ENCODE measurements at regions not wholly inside any gene's neighbourhood (a gene's known extent, or its start where the extent isn't known, plus 50 kb on each side); places are given as distances from the start of the nearest gene placed in this dataset.
"Not testable (repeated sequence)": the region's sequence is repeated elsewhere in the genome, so short reads cannot be mapped to it uniquely, and the experiment has no call there.

GRCh38 chr6:125639466-125640020 is 109.9 kb upstream of the HEY2 start:
- Histone ChIP-seq H4K5ac (ENCODE audit: low read length) (peak overlapping the region; percentile 74), H3K27me3 (ENCODE audit: insufficient read depth, low read length, poor library complexity) (no peaks in the 10 kb centered on the region), H3K4me3 (ENCODE audit: low read length) (no peak overlapping the region), H2BK5ac (ENCODE audit: low read length) (no peak overlapping the region), H2BK120ac (ENCODE audit: low read depth, low read length) (no peak overlapping the region), H3K56ac (ENCODE audit: low read length) (no peak overlapping the region), H3K36me3 (ENCODE audit: control insufficient read depth, insufficient read depth, low read length) (no peaks in the 10 kb centered on the region), H2AK5ac (ENCODE audit: low read length) (no peak overlapping the region), H3K4me1 (ENCODE audit: control insufficient read depth, low read depth, low read length) (peaks cover 2% of the 10 kb centered on the region), H3K79me2 (ENCODE audit: control insufficient read depth, insufficient read depth, low read length) (no peaks in the 10 kb centered on the region), H3K4me2 (ENCODE audit: low read length) (no peak overlapping the region), H2BK15ac (replicated peaks; ENCODE audit: low read depth) (no peak overlapping the region), H3K4ac (ENCODE audit: low read depth, low read length) (peak overlapping the region; percentile 45), H3K79me1 (ENCODE audit: low read length) (no peaks in the 10 kb centered on the region), H3K23ac (ENCODE audit: low read length) (no peak overlapping the region), H3K18ac (ENCODE audit: low read length) (no peak overlapping the region), H3K9ac (ENCODE audit: low read length) (no peak overlapping the region), H3K27ac (ENCODE audit: low read depth, low read length) (no peak overlapping the region), H4K8ac (ENCODE audit: low read depth, low read length) (no peak overlapping the region)
- peak; percentile 40 for DNase-seq
- no CpG with 5 or more reads among the region's 3 CpGs for WGBS (ENCODE audit: extremely low coverage, insufficient coverage, low lambda C conversion rate)

- no peak overlapping the region for H3K56ac ChIP-seq (ENCODE audit: low read length)
- H3K4me2 ChIP-seq (ENCODE audit: low read length), result no peak overlapping the region
- H3K79me2 ChIP-seq (ENCODE audit: control insufficient read depth, insufficient read depth, low read length), result no peaks in the 10 kb centered on the region
- H3K27me3 ChIP-seq (ENCODE audit: insufficient read depth, low read length, poor library complexity), result no peaks in the 10 kb centered on the region
- H3K4me3 ChIP-seq (ENCODE audit: low read length), result no peak overlapping the region
- H2BK15ac ChIP-seq (replicated peaks; ENCODE audit: low read depth), result no peak overlapping the region
- no peak overlapping the region for H3K18ac ChIP-seq (ENCODE audit: low read length)
- no peaks in the 10 kb centered on the region for H3K36me3 ChIP-seq (ENCODE audit: control insufficient read depth, insufficient read depth, low read length)
- H3K27ac ChIP-seq (ENCODE audit: low read depth, low read length), result no peak overlapping the region
- no peak overlapping the region for H2BK120ac ChIP-seq (ENCODE audit: low read depth, low read length)
- no peak overlapping the region for H2BK5ac ChIP-seq (ENCODE audit: low read length)
- no peak overlapping the region for H3K9ac ChIP-seq (ENCODE audit: low read length)
- no peak overlapping the region for H3K4ac ChIP-seq (ENCODE audit: low read depth, low read length)
- H3K4me1 ChIP-seq (ENCODE audit: control insufficient read depth, low read depth, low read length), result peaks cover 2% of the 10 kb centered on the region
- no peaks in the 10 kb centered on the region for H3K79me1 ChIP-seq (ENCODE audit: low read length)
- no peak overlapping the region for H4K8ac ChIP-seq (ENCODE audit: low read depth, low read length)
- WGBS (ENCODE audit: extremely low coverage, insufficient coverage, low lambda C conversion rate), result no CpG with 5 or more reads among the region's 5 CpGs
- H3K23ac ChIP-seq (ENCODE audit: low read length), result no peak overlapping the region
- no peak overlapping the region for H2AK5ac ChIP-seq (ENCODE audit: low read length)
- H4K5ac ChIP-seq (ENCODE audit: low read length), result no peak overlapping the region
- DNase-seq, result no peak
Measured at GRCh38 chr6:125640441-125641150, 108.8 kb upstream of the HEY2 start.

DNA sequence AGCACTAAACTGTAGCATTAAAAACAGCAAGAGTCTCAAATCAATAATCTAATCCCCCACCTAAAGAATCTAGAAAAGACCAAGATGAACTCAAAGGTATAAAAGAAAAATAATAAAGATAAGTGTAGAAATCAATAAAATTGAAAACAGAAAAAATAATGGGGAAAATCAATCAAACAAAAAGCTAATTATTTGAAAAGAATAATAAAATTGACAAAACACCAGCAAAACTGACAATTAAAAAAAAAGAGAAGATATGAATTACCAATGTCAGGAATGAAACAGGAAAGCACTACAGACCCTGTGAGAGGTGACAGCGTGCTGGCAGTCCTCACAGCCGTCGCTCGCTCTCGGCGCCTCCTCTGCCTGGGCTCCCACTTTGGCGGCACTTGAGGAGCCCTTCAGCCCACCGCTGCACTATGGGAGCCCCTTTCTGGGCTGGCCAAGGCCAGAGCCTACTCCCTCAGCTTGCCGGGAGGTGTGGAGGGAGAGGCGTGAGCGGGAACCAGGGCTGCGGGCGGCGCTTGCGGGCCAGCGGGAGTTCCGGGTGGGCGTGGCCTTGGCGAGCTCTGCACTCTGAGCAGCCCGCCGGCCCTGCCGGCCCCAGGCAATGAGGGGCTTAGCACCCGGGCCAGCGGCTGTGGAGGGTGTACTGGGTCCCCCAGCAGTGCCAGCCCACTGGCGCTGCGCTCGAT is 105.3 kb upstream of the HEY2 start:
- not testable (repeated sequence) for H3K36me3 ChIP-seq (ENCODE audit: control insufficient read depth, insufficient read depth, low read length); H3K79me2 ChIP-seq (ENCODE audit: control insufficient read depth, insufficient read depth, low read length); H3K4ac ChIP-seq (ENCODE audit: low read depth, low read length); H3K79me1 ChIP-seq (ENCODE audit: low read length); H3K4me2 ChIP-seq (ENCODE audit: low read length); H4K5ac ChIP-seq (ENCODE audit: low read length); H2BK5ac ChIP-seq (ENCODE audit: low read length); H4K8ac ChIP-seq (ENCODE audit: low read depth, low read length); H3K4me1 ChIP-seq (ENCODE audit: control insufficient read depth, low read depth, low read length); H3K18ac ChIP-seq (ENCODE audit: low read length); H3K56ac ChIP-seq (ENCODE audit: low read length); H3K4me3 ChIP-seq (ENCODE audit: low read length); H3K9ac ChIP-seq (ENCODE audit: low read length); H2BK15ac ChIP-seq (replicated peaks; ENCODE audit: low read depth); H3K23ac ChIP-seq (ENCODE audit: low read length); H3K27me3 ChIP-seq (ENCODE audit: insufficient read depth, low read length, poor library complexity); H2BK120ac ChIP-seq (ENCODE audit: low read depth, low read length); H3K27ac ChIP-seq (ENCODE audit: low read depth, low read length); DNase-seq; H2AK5ac ChIP-seq (ENCODE audit: low read length)
- WGBS (ENCODE audit: extremely low coverage, insufficient coverage, low lambda C conversion rate), result no CpG with 5 or more reads among the region's 27 CpGs

- Histone ChIP-seq H3K4ac (ENCODE audit: low read depth, low read length) (no peak overlapping the region), H3K9ac (ENCODE audit: low read length) (no peak overlapping the region), H3K4me3 (ENCODE audit: low read length) (no peak overlapping the region), H2BK5ac (ENCODE audit: low read length) (no peak overlapping the region), H3K4me1 (ENCODE audit: control insufficient read depth, low read depth, low read length) (no peaks in the 10 kb centered on the region), H4K8ac (ENCODE audit: low read depth, low read length) (no peak overlapping the region), H3K27ac (ENCODE audit: low read depth, low read length) (no peak overlapping the region), H3K23ac (ENCODE audit: low read length) (no peak overlapping the region), H3K79me1 (ENCODE audit: low read length) (no peaks in the 10 kb centered on the region), H3K36me3 (ENCODE audit: control insufficient read depth, insufficient read depth, low read length) (no peaks in the 10 kb centered on the region), H2BK120ac (ENCODE audit: low read depth, low read length) (no peak overlapping the region), H3K4me2 (ENCODE audit: low read length) (no peak overlapping the region), H2BK15ac (replicated peaks; ENCODE audit: low read depth) (no peak overlapping the region), H4K5ac (ENCODE audit: low read length) (no peak overlapping the region), H2AK5ac (ENCODE audit: low read length) (no peak overlapping the region), H3K18ac (ENCODE audit: low read length) (no peak overlapping the region), H3K27me3 (ENCODE audit: insufficient read depth, low read length, poor library complexity) (no peaks in the 10 kb centered on the region), H3K79me2 (ENCODE audit: control insufficient read depth, insufficient read depth, low read length) (no peaks in the 10 kb centered on the region), H3K56ac (ENCODE audit: low read length) (no peak overlapping the region)
- no peak for DNase-seq
- WGBS (ENCODE audit: extremely low coverage, insufficient coverage, low lambda C conversion rate), result no CpG with 5 or more reads among the region's 4 CpGs
Measured at GRCh38 chr6:125647391-125647790, 102.0 kb upstream of the HEY2 start.

DNA sequence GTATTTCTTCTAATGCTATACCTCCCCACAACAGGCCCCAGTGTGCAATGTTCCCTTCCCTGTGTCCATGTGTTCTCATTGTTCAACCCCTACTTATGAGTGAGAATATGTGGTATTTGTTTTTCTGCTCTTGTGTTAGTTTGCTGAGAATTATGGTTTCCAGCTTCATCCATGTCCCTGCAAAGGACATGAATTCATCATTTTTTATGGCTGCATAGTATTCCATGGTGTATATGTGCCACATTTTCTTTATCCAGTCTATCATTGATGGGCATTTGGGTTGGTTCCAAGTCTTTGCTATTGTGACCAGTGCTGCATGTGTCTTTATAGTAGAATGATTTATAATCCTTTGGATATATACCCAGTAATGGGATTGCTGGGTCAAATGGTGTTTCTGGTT is 95.7 kb upstream of the HEY2 start:
- H3K23ac ChIP-seq (ENCODE audit: low read length); H4K8ac ChIP-seq (ENCODE audit: low read depth, low read length); H3K36me3 ChIP-seq (ENCODE audit: control insufficient read depth, insufficient read depth, low read length); H3K4ac ChIP-seq (ENCODE audit: low read depth, low read length); H3K4me1 ChIP-seq (ENCODE audit: control insufficient read depth, low read depth, low read length); H2BK15ac ChIP-seq (replicated peaks; ENCODE audit: low read depth); H3K79me2 ChIP-seq (ENCODE audit: control insufficient read depth, insufficient read depth, low read length); H2BK120ac ChIP-seq (ENCODE audit: low read depth, low read length); H3K4me3 ChIP-seq (ENCODE audit: low read length); H3K27me3 ChIP-seq (ENCODE audit: insufficient read depth, low read length, poor library complexity); H3K79me1 ChIP-seq (ENCODE audit: low read length); H3K18ac ChIP-seq (ENCODE audit: low read length); H2AK5ac ChIP-seq (ENCODE audit: low read length); H3K4me2 ChIP-seq (ENCODE audit: low read length); H2BK5ac ChIP-seq (ENCODE audit: low read length); H3K9ac ChIP-seq (ENCODE audit: low read length); H3K56ac ChIP-seq (ENCODE audit: low read length); H4K5ac ChIP-seq (ENCODE audit: low read length); DNase-seq; H3K27ac ChIP-seq (ENCODE audit: low read depth, low read length): not testable (repeated sequence)
